ENCODE measurements at regions not wholly inside any gene's neighbourhood (a gene's known extent, or its start where the extent isn't known, plus 50 kb on each side); places are given as distances from the start of the nearest gene placed in this dataset.

- intact Hi-C loops (cut with DNase I), result loop anchor here (10.0 kb wide), 1 partner anchor 94 kb away; no protein-coding TSS in a partner anchor
- no peaks in the 10 kb centered on the region for H3K9me3 ChIP-seq
- TF ChIP-seq, protein P1, sequence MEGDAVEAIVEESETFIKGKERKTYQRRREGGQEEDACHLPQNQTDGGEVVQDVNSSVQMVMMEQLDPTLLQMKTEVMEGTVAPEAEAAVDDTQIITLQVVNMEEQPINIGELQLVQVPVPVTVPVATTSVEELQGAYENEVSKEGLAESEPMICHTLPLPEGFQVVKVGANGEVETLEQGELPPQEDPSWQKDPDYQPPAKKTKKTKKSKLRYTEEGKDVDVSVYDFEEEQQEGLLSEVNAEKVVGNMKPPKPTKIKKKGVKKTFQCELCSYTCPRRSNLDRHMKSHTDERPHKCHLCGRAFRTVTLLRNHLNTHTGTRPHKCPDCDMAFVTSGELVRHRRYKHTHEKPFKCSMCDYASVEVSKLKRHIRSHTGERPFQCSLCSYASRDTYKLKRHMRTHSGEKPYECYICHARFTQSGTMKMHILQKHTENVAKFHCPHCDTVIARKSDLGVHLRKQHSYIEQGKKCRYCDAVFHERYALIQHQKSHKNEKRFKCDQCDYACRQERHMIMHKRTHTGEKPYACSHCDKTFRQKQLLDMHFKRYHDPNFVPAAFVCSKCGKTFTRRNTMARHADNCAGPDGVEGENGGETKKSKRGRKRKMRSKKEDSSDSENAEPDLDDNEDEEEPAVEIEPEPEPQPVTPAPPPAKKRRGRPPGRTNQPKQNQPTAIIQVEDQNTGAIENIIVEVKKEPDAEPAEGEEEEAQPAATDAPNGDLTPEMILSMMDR (IDR thresholded peaks at IDR 0.05), result no peak
- H3K27ac ChIP-seq, result no peak overlapping the region
- H3K4me1 ChIP-seq, result peaks cover 0 to 3% of the 10 kb centered on the region in 2 donors
- H3K4me3 ChIP-seq, result no peak overlapping the region
- no peak for DNase-seq (ENCODE audit: low spot score in 2 of 2)
- H3K36me3 ChIP-seq, result no peaks in the 10 kb centered on the region
- H3K27me3 ChIP-seq, result no peaks in the 10 kb centered on the region
These were observed 109.6 kb upstream of the PAQR3 start for GRCh38 chr4:79048878-79049277.

DNA sequence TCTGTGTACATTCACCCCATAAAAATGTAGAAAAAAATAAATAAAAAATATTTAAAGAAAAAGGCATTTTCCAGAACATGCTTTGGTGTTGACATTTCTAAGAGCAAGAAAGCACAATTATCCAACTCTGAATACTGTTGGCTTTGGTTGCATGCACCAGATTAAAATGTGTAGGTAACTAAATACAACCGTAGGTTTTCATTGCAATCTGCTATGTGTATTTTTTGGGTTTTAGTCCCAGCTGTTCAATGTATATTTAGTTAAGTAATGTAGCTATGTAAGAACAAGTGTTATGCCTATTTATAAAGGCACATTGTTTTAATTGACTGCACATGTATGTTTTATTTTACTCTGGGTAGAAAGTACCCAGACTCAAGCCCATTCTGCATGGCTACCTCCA, 108.1 kb upstream of the PAQR3 start:
- H3K4me1 ChIP-seq, result peaks cover 0 to 3% of the 10 kb centered on the region in 2 donors
- H3K9me3 ChIP-seq, result no peaks in the 10 kb centered on the region
- H3K36me3 ChIP-seq, result no peaks in the 10 kb centered on the region
- intact Hi-C loops (cut with DNase I), result loop anchor here (10.0 kb wide), 1 partner anchor 93 kb away; no protein-coding TSS in a partner anchor
- no peaks in the 10 kb centered on the region for H3K27me3 ChIP-seq
- no peak overlapping the region for H3K27ac ChIP-seq
- H3K4me3 ChIP-seq, result no peak overlapping the region
- DNase-seq (ENCODE audit: low spot score in 2 of 2), result no peak
- TF ChIP-seq, protein P1 (IDR thresholded peaks at IDR 0.05), result no peak

- intact Hi-C loops (cut with DNase I), result loop anchor here (10.0 kb wide), 1 partner anchor 91 kb away; no protein-coding TSS in a partner anchor
- DNase-seq (ENCODE audit: low spot score in 2 of 2), result no peak
- Histone ChIP-seq H3K9me3 (no peaks in the 10 kb centered on the region), H3K4me1 (peaks cover 0 to 3% of the 10 kb centered on the region in 2 donors), H3K27me3 (no peaks in the 10 kb centered on the region), H3K4me3 (no peak overlapping the region), H3K36me3 (no peaks in the 10 kb centered on the region), H3K27ac (no peak overlapping the region)
- TF ChIP-seq, protein P1 (IDR thresholded peaks at IDR 0.05), result no peak
These were observed 106.9 kb upstream of the PAQR3 start for GRCh38 chr4:79046016-79046592.

- Histone ChIP-seq H3K4me1 (peaks cover 0 to 3% of the 10 kb centered on the region in 2 donors), H3K27me3 (no peaks in the 10 kb centered on the region), H3K36me3 (no peaks in the 10 kb centered on the region), H3K9me3 (no peaks in the 10 kb centered on the region), H3K27ac (no peak overlapping the region), H3K4me3 (no peak overlapping the region)
- TF ChIP-seq, protein P1 (IDR thresholded peaks at IDR 0.05), result no peak
- no peak for DNase-seq (ENCODE audit: low spot score in 2 of 2)
- intact Hi-C loops (cut with DNase I), result loop anchor here (5.0 to 10.0 kb wide), 2 partner anchors 89 to 1173 kb away; no protein-coding TSS in a partner anchor
These were observed 105.0 kb upstream of the PAQR3 start for GRCh38 chr4:79044141-79044659.

GRCh38 chr4:79043138-79043537, 103.9 kb upstream of the PAQR3 start:
- intact Hi-C loops (cut with DNase I), result loop anchor here (5.0 to 10.0 kb wide), 2 partner anchors 88 to 1174 kb away; no protein-coding TSS in a partner anchor
- DNase-seq (ENCODE audit: low spot score in 2 of 2), result no peak
- Histone ChIP-seq H3K4me3 (no peak overlapping the region), H3K27ac (no peak overlapping the region), H3K27me3 (no peaks in the 10 kb centered on the region), H3K9me3 (no peaks in the 10 kb centered on the region), H3K4me1 (peaks cover 0 to 3% of the 10 kb centered on the region in 2 donors), H3K36me3 (no peaks in the 10 kb centered on the region)
- TF ChIP-seq, protein P1 (IDR thresholded peaks at IDR 0.05), result no peak

Data from ascending aorta (tissue), 2 donors.